HCT116 (cell line): ENCODE measurements at regions not wholly inside any gene's neighbourhood (a gene's known extent, or its start where the extent isn't known, plus 50 kb on each side); places are given as distances from the start of the nearest gene placed in this dataset.

Source experiments
- ATAC-seq: fragments of 200-7000 bp; cut with Tn5 transposase; 2 replicates; pipeline ENCODE4 v1.9.1; 2020; ENCODE audit warnings: mild to moderate bottlenecking, moderate library complexity
- BruUV-seq: library from RNA; stranded (reverse); fragments of 400-500 nt; replicated peaks from 2 replicates; lab custom pipeline; 2021; lab: Mats Ljungman, UMichigan
- CTCF ChIA-PET: fragments of 300-600 bp; sonication (Branson Sonifier 250); formaldehyde crosslinking; loops from one replicate; lab custom pipeline; 2021; ENCODE audit warnings: antibody characterized with exemption; lab: Charles Lee
- POLR2A ChIA-PET: fragments of 300-600, 350-600 bp; sonication (Branson Sonifier 250); formaldehyde crosslinking; loops from one replicate; lab custom pipeline; 2021; ENCODE audit warnings: antibody characterized with exemption; lab: Charles Lee
- RAD21 ChIA-PET, 2 experiments: fragments of 300-600 bp; sonication (Branson Sonifier 250); formaldehyde crosslinking; loops; one replicate each; lab custom pipeline; 2023; ENCODE audit warnings: low total read pairs in 2 of 2; ENCODE audit not compliant: uncharacterized antibody in 2 of 2, unreplicated experiment in 2 of 2, low non-redundant PET in 1 of 2; lab: Charles Lee
- DNase-seq: peaks from one replicate; pipeline ENCODE4 v3.0.0-alpha.2; 2010; ENCODE audit warnings: low read depth, low spot score
- H2AFZ ChIP-seq: fragments of 200-600 bp; shearing (Covaris generic), sonication (generic); 2 replicates; pipeline ENCODE4 v1.6.1; 2017; ENCODE audit warnings: low read depth, mixed run types, mixed read lengths, antibody characterized with exemption, low read length; ENCODE audit not compliant: poor library complexity, severe bottlenecking
- H3K27ac ChIP-seq: 2 replicates; pipeline ENCODE4 v1.5.1; 2012; ENCODE audit warnings: low read depth, low read length
- H3K27me3 ChIP-seq: fragments of 200-600 bp; sonication (generic); 2 replicates; pipeline ENCODE4 v1.6.1; 2016; ENCODE audit warnings: mixed run types, low read length, mixed read lengths; ENCODE audit not compliant: insufficient read depth
- H3K36me3 ChIP-seq, 2 experiments: fragments of 200-500 bp in 1 of 2; fragments of 200-600 bp in 1 of 2; sonication (Bioruptor generic) in 1 of 2; sonication (generic) in 1 of 2; 2 replicates each; pipeline versions ENCODE4 v1.5.1 to v1.6.1; 2014 to 2016; ENCODE audit warnings: low read length in 2 of 2, inconsistent platforms in 1 of 2, mixed read lengths in 1 of 2, mixed run types in 1 of 2; ENCODE audit not compliant: insufficient read depth in 2 of 2, control insufficient read depth in 1 of 2
- H3K4me1 ChIP-seq, 2 experiments: fragments of 200-600 bp in 1 of 2; sonication (generic) in 1 of 2; 2 replicates each; pipeline versions ENCODE4 v1.5.1 to v1.6.1; 2012 to 2017; ENCODE audit warnings: low read length in 2 of 2, inconsistent platforms in 1 of 2, mild to moderate bottlenecking in 1 of 2, mixed read lengths in 1 of 2, mixed run types in 1 of 2, moderate library complexity in 1 of 2; ENCODE audit not compliant: insufficient read depth in 2 of 2, control insufficient read depth in 1 of 2
- H3K4me2 ChIP-seq: fragments of 200-600 bp; sonication (generic); 2 replicates; pipeline ENCODE4 v1.6.1; 2017; ENCODE audit warnings: mixed run types, low read length, mixed read lengths
- H3K4me3 ChIP-seq, 2 experiments: fragments of 200-600 bp in 1 of 2; sonication (generic) in 1 of 2; replicated peaks in 1 of 2; 2 replicates each; pipeline ENCODE4 v1.5.1; 2011 to 2016; ENCODE audit warnings: low read length in 2 of 2, control low read depth in 1 of 2, low read depth in 1 of 2, mild to moderate bottlenecking in 1 of 2, mixed read lengths in 1 of 2, mixed run types in 1 of 2
- H3K79me2 ChIP-seq: fragments of 200-600 bp; sonication (generic); 2 replicates; pipeline ENCODE4 v1.6.1; 2017; ENCODE audit warnings: mild to moderate bottlenecking, mixed run types, low read length, moderate library complexity, mixed read lengths; ENCODE audit not compliant: insufficient read depth
- H3K9ac ChIP-seq: fragments of 200-600 bp; sonication (generic); 2 replicates; pipeline ENCODE4 v1.6.1; 2016; ENCODE audit warnings: low read length, mixed read lengths
- H3K9me2 ChIP-seq: fragments of 200-600 bp; sonication (generic), shearing (Covaris generic); 2 replicates; pipeline ENCODE4 v1.6.1; 2017; ENCODE audit warnings: mixed run types, mild to moderate bottlenecking, moderate library complexity; ENCODE audit not compliant: insufficient read depth
- H3K9me3 ChIP-seq, 2 experiments: fragments of 200-500 bp in 1 of 2; fragments of 200-600 bp in 1 of 2; sonication (Bioruptor generic) in 1 of 2; sonication (generic) in 1 of 2; 2 replicates each; pipeline ENCODE4 v1.6.1; 2014 to 2017; ENCODE audit warnings: low read length in 2 of 2, mixed read lengths in 2 of 2, inconsistent platforms in 1 of 2, low read depth in 1 of 2, mild to moderate bottlenecking in 1 of 2, mixed run types in 1 of 2, moderate library complexity in 1 of 2; ENCODE audit not compliant: control insufficient read depth in 1 of 2, insufficient read depth in 1 of 2
- H4K20me1 ChIP-seq: fragments of 200-600 bp; sonication (generic), shearing (Covaris generic); 2 replicates; pipeline ENCODE4 v1.6.1; 2017; ENCODE audit warnings: mixed run types, mild to moderate bottlenecking, moderate library complexity; ENCODE audit not compliant: insufficient read depth
- CBX3 ChIP-seq: IDR thresholded peaks from 2 replicates; pipeline ENCODE4 v1.6.1; 2012; ENCODE audit warnings: low read depth
- CEBPB ChIP-seq: IDR thresholded peaks from 2 replicates; pipeline ENCODE4 v1.6.1; 2012; ENCODE audit warnings: low read depth
- CTCF ChIP-seq, 3 experiments: fragments of 200-600 bp in 1 of 3; sonication (generic) in 1 of 3; IDR thresholded peaks in 2 of 3; conservative IDR thresholded peaks in 1 of 3; 2 replicates each; pipeline ENCODE4 v1.5.1; 2012 to 2017; ENCODE audit warnings: low read depth in 2 of 3, low read length in 2 of 3, antibody characterized with exemption in 1 of 3, borderline replicate concordance in 1 of 3, control low read depth in 1 of 3, mild to moderate bottlenecking in 1 of 3, mixed read lengths in 1 of 3, mixed run types in 1 of 3, moderate library complexity in 1 of 3; ENCODE audit not compliant: insufficient read depth in 1 of 3
- EGR1 ChIP-seq: IDR thresholded peaks from 2 replicates; pipeline ENCODE4 v1.6.1; 2012; ENCODE audit warnings: low read depth
- ELF1 ChIP-seq: IDR thresholded peaks from 2 replicates; pipeline ENCODE4 v1.6.1; 2012; ENCODE audit warnings: low read depth, borderline replicate concordance
- POLR2A ChIP-seq: IDR thresholded peaks from 2 replicates; pipeline ENCODE4 v1.7.0; 2011; ENCODE audit warnings: borderline replicate concordance; ENCODE audit not compliant: insufficient read depth, insufficient read length; ENCODE audit errors: extremely low read depth
- POLR2AphosphoS5 ChIP-seq: IDR thresholded peaks from 2 replicates; pipeline ENCODE4 v1.6.1; 2011; ENCODE audit warnings: mild to moderate bottlenecking, low read depth, low read length, moderate library complexity
- SIN3A ChIP-seq: IDR thresholded peaks from 2 replicates; pipeline ENCODE4 v1.6.1; 2012; ENCODE audit warnings: low read depth
- SP1 ChIP-seq: IDR thresholded peaks from 2 replicates; pipeline ENCODE4 v1.6.1; 2012; ENCODE audit warnings: low read depth
- SRF ChIP-seq: IDR thresholded peaks from 2 replicates; pipeline ENCODE4 v1.6.1; 2012; ENCODE audit warnings: low read depth
- TCF7L2 ChIP-seq: IDR thresholded peaks from 2 replicates; pipeline ENCODE4 v1.7.0; 2011; ENCODE audit warnings: borderline replicate concordance, inconsistent platforms; ENCODE audit not compliant: insufficient read depth, insufficient read length; ENCODE audit errors: extremely low read depth
- ZBTB33 ChIP-seq: IDR thresholded peaks from 2 replicates; pipeline ENCODE4 v1.6.1; 2011; ENCODE audit warnings: mild to moderate bottlenecking, low read length, moderate library complexity; ENCODE audit not compliant: insufficient replicate concordance; ENCODE audit errors: extremely low read depth
- ZFX ChIP-seq: fragments of 450-650 bp; IDR thresholded peaks from 2 replicates; pipeline ENCODE4 v1.6.1; 2017
- ZNF274 ChIP-seq: fragments of 200-500 bp; sonication (Bioruptor generic); IDR thresholded peaks from 2 replicates; pipeline ENCODE4 v1.6.1; 2014; ENCODE audit warnings: mild to moderate bottlenecking, low read depth, low read length, inconsistent platforms
- intact Hi-C: fragments of 100-400 bp; cut with micrococcal nuclease; formaldehyde crosslinking; loops from 2 replicates; pipeline ENCODE4 v1.10.0; 2022

- no peaks in the 10 kb centered on the region for H3K36me3 ChIP-seq
- no peaks in the 10 kb centered on the region for H3K9me3 ChIP-seq
- no peak overlapping the region for H3K9ac ChIP-seq
- no peak overlapping the region for H2AFZ ChIP-seq
- H3K27ac ChIP-seq, result no peak overlapping the region
- H4K20me1 ChIP-seq, result no peaks in the 10 kb centered on the region
- ATAC-seq (peak; percentile 68), DNase-seq (no peak)
- no peak overlapping the region for H3K4me2 ChIP-seq
- ChIA-PET CTCF (no interaction called here), RAD21 (no interaction called here), POLR2A (no interaction called here)
- no peaks in the 10 kb centered on the region; the same call in 1 of the 2 replicates for H3K9me2 ChIP-seq
- H3K79me2 ChIP-seq, result no peaks in the 10 kb centered on the region
- no peak overlapping the region for H3K4me3 ChIP-seq
- no peaks in the 10 kb centered on the region for H3K4me1 ChIP-seq
- peaks cover 15% of the 10 kb centered on the region for H3K27me3 ChIP-seq
- TF ChIP-seq ZFX (no peak), CTCF (IDR thresholded peaks at IDR 0.05 in 2 of 3, conservative IDR thresholded peaks at IDR 0.05 in 1 of 3; ENCODE audit: borderline replicate concordance in 1 of 3, insufficient read depth in 1 of 3, low read depth in 2 of 3, low read length in 2 of 3) (peak in 2 of 3 experiments; percentile 50 to 61; a peak in 3 of 6 replicates)
- intact Hi-C loops, result no loop called here
- no TSS peak for BruUV-seq
Observed at GRCh38 chr2:18001671-18002070, 123.2 kb downstream of the KCNS3 start.

- Histone ChIP-seq H3K79me2 (no peaks in the 10 kb centered on the region), H3K9ac (no peak overlapping the region), H3K4me1 (no peaks in the 10 kb centered on the region), H3K4me3 (no peak overlapping the region), H3K9me2 (no peaks in the 10 kb centered on the region; the same call in 1 of the 2 replicates), H3K4me2 (no peak overlapping the region), H3K36me3 (no peaks in the 10 kb centered on the region), H4K20me1 (no peaks in the 10 kb centered on the region), H3K27me3 (no peaks in the 10 kb centered on the region), H2AFZ (no peak overlapping the region), H3K9me3 (no peaks in the 10 kb centered on the region), H3K27ac (no peak overlapping the region)
- no peak for ATAC-seq
- POLR2A ChIA-PET, result no interaction called here
- RAD21 ChIA-PET, result no interaction called here
- no TSS peak for BruUV-seq
- CTCF ChIA-PET, result no interaction called here
- DNase-seq, result no peak
- intact Hi-C loops, result no loop called here
- TF ChIP-seq TCF7L2 (no peak), ELF1 (no peak), CEBPB (no peak), SRF (no peak), ZBTB33 (no peak), CTCF (IDR thresholded peaks at IDR 0.05 in 2 of 3, conservative IDR thresholded peaks at IDR 0.05 in 1 of 3; ENCODE audit: borderline replicate concordance in 1 of 3, insufficient read depth in 1 of 3, low read depth in 2 of 3, low read length in 2 of 3) (no peak), ZFX (no peak), POLR2A (no peak), ZNF274 (no peak), EGR1 (no peak), CBX3 (no peak), SIN3A (no peak), SP1 (no peak), POLR2AphosphoS5 (no peak)
Observed at GRCh38 chr2:17996978-17997377, 118.5 kb downstream of the KCNS3 start.
